ENCODE measurements at regions not wholly inside any gene's neighbourhood (a gene's known extent, or its start where the extent isn't known, plus 50 kb on each side); places are given as distances from the start of the nearest gene placed in this dataset.

GRCh38 chr9:85223506-85224125 lies 518.1 kb downstream of the AGTPBP1 start:
- Histone ChIP-seq H3K9ac (ENCODE audit: low read length) (no peak overlapping the region), H3K9me3 (ENCODE audit: control insufficient read depth, low read depth, low read length) (no peaks in the 10 kb centered on the region), H3K27ac (ENCODE audit: low read length) (no peak overlapping the region), H3K27me3 (ENCODE audit: control insufficient read depth, insufficient read depth, low read length) (no peaks in the 10 kb centered on the region), H3K36me3 (ENCODE audit: control insufficient read depth, low read depth, low read length) (no peaks in the 10 kb centered on the region), H3K4me1 (ENCODE audit: control insufficient read depth, low read depth, low read length) (no peaks in the 10 kb centered on the region), H3K4me3 (ENCODE audit: low read length) (no peak overlapping the region)

- Histone ChIP-seq H3K4me1 (ENCODE audit: control insufficient read depth, low read depth, low read length) (peaks cover 32% of the 10 kb centered on the region), H3K36me3 (ENCODE audit: control insufficient read depth, low read depth, low read length) (no peaks in the 10 kb centered on the region), H3K9ac (ENCODE audit: low read length) (no peak overlapping the region), H3K9me3 (ENCODE audit: control insufficient read depth, low read depth, low read length) (no peaks in the 10 kb centered on the region), H3K27me3 (ENCODE audit: control insufficient read depth, insufficient read depth, low read length) (no peaks in the 10 kb centered on the region), H3K27ac (ENCODE audit: low read length) (no peak overlapping the region), H3K4me3 (ENCODE audit: low read length) (no peak overlapping the region)
Observed at GRCh38 chr9:85216601-85217000, 525.2 kb downstream of the AGTPBP1 start.

- H3K4me3 ChIP-seq (ENCODE audit: low read length): no peak overlapping the region
- no peaks in the 10 kb centered on the region for H3K9me3 ChIP-seq (ENCODE audit: control insufficient read depth, low read depth, low read length)
- H3K9ac ChIP-seq (ENCODE audit: low read length): no peak overlapping the region
- no peaks in the 10 kb centered on the region for H3K27me3 ChIP-seq (ENCODE audit: control insufficient read depth, insufficient read depth, low read length)
- no peaks in the 10 kb centered on the region for H3K36me3 ChIP-seq (ENCODE audit: control insufficient read depth, low read depth, low read length)
- H3K27ac ChIP-seq (ENCODE audit: low read length): no peak overlapping the region
- peaks cover 32% of the 10 kb centered on the region for H3K4me1 ChIP-seq (ENCODE audit: control insufficient read depth, low read depth, low read length)
Observed at GRCh38 chr9:85215961-85216360, 525.8 kb downstream of the AGTPBP1 start.

- Histone ChIP-seq H3K27ac (ENCODE audit: low read length) (no peak overlapping the region), H3K4me3 (ENCODE audit: low read length) (no peak overlapping the region), H3K9ac (ENCODE audit: low read length) (no peak overlapping the region), H3K36me3 (ENCODE audit: control insufficient read depth, low read depth, low read length) (no peaks in the 10 kb centered on the region), H3K27me3 (ENCODE audit: control insufficient read depth, insufficient read depth, low read length) (no peaks in the 10 kb centered on the region), H3K9me3 (ENCODE audit: control insufficient read depth, low read depth, low read length) (no peaks in the 10 kb centered on the region), H3K4me1 (ENCODE audit: control insufficient read depth, low read depth, low read length) (peaks cover 32% of the 10 kb centered on the region)
Observed at GRCh38 chr9:85215416-85215815, 526.3 kb downstream of the AGTPBP1 start.

- Histone ChIP-seq H3K27me3 (ENCODE audit: control insufficient read depth, insufficient read depth, low read length) (no peaks in the 10 kb centered on the region), H3K4me1 (ENCODE audit: control insufficient read depth, low read depth, low read length) (peaks cover 32% of the 10 kb centered on the region), H3K4me3 (ENCODE audit: low read length) (no peak overlapping the region), H3K36me3 (ENCODE audit: control insufficient read depth, low read depth, low read length) (no peaks in the 10 kb centered on the region), H3K9me3 (ENCODE audit: control insufficient read depth, low read depth, low read length) (no peaks in the 10 kb centered on the region), H3K27ac (ENCODE audit: low read length) (no peak overlapping the region), H3K9ac (ENCODE audit: low read length) (no peak overlapping the region)
Observed at GRCh38 chr9:85213650-85214607, 527.8 kb downstream of the AGTPBP1 start.

- Histone ChIP-seq H3K27me3 (ENCODE audit: control insufficient read depth, insufficient read depth, low read length) (no peaks in the 10 kb centered on the region), H3K27ac (ENCODE audit: low read length) (no peak overlapping the region), H3K9ac (ENCODE audit: low read length) (no peak overlapping the region), H3K4me3 (ENCODE audit: low read length) (no peak overlapping the region), H3K4me1 (ENCODE audit: control insufficient read depth, low read depth, low read length) (peaks cover 32% of the 10 kb centered on the region), H3K36me3 (ENCODE audit: control insufficient read depth, low read depth, low read length) (no peaks in the 10 kb centered on the region), H3K9me3 (ENCODE audit: control insufficient read depth, low read depth, low read length) (no peaks in the 10 kb centered on the region)
Observed at GRCh38 chr9:85212887-85213286, 528.9 kb downstream of the AGTPBP1 start.

- no peaks in the 10 kb centered on the region for H3K36me3 ChIP-seq (ENCODE audit: control insufficient read depth, low read depth, low read length)
- H3K27ac ChIP-seq (ENCODE audit: low read length): no peak overlapping the region
- no peak overlapping the region for H3K9ac ChIP-seq (ENCODE audit: low read length)
- H3K4me1 ChIP-seq (ENCODE audit: control insufficient read depth, low read depth, low read length): peaks cover 32% of the 10 kb centered on the region
- no peaks in the 10 kb centered on the region for H3K27me3 ChIP-seq (ENCODE audit: control insufficient read depth, insufficient read depth, low read length)
- no peaks in the 10 kb centered on the region for H3K9me3 ChIP-seq (ENCODE audit: control insufficient read depth, low read depth, low read length)
- no peak overlapping the region for H3K4me3 ChIP-seq (ENCODE audit: low read length)
Observed at GRCh38 chr9:85212209-85212608, 529.5 kb downstream of the AGTPBP1 start.

- no peak overlapping the region for H3K27ac ChIP-seq (ENCODE audit: low read length)
- no peaks in the 10 kb centered on the region for H3K27me3 ChIP-seq (ENCODE audit: control insufficient read depth, insufficient read depth, low read length)
- H3K36me3 ChIP-seq (ENCODE audit: control insufficient read depth, low read depth, low read length): no peaks in the 10 kb centered on the region
- H3K9me3 ChIP-seq (ENCODE audit: control insufficient read depth, low read depth, low read length): no peaks in the 10 kb centered on the region
- no peak overlapping the region for H3K9ac ChIP-seq (ENCODE audit: low read length)
- H3K4me1 ChIP-seq (ENCODE audit: control insufficient read depth, low read depth, low read length): peaks cover 17% of the 10 kb centered on the region
- H3K4me3 ChIP-seq (ENCODE audit: low read length): no peak overlapping the region
Observed at GRCh38 chr9:85208666-85209065, 533.1 kb downstream of the AGTPBP1 start.

GRCh38 chr9:85204176-85204575 lies 534.6 kb downstream of the NTRK2 start:
- no peaks in the 10 kb centered on the region for H3K27me3 ChIP-seq (ENCODE audit: control insufficient read depth, insufficient read depth, low read length)
- H3K9me3 ChIP-seq (ENCODE audit: control insufficient read depth, low read depth, low read length): no peaks in the 10 kb centered on the region
- no peak overlapping the region for H3K4me3 ChIP-seq (ENCODE audit: low read length)
- H3K4me1 ChIP-seq (ENCODE audit: control insufficient read depth, low read depth, low read length): no peaks in the 10 kb centered on the region
- H3K9ac ChIP-seq (ENCODE audit: low read length): no peak overlapping the region
- H3K27ac ChIP-seq (ENCODE audit: low read length): no peak overlapping the region
- H3K36me3 ChIP-seq (ENCODE audit: control insufficient read depth, low read depth, low read length): no peaks in the 10 kb centered on the region

GRCh38 chr9:85202596-85202995 lies 533.1 kb downstream of the NTRK2 start:
- no peaks in the 10 kb centered on the region for H3K9me3 ChIP-seq (ENCODE audit: control insufficient read depth, low read depth, low read length)
- no peak overlapping the region for H3K27ac ChIP-seq (ENCODE audit: low read length)
- H3K27me3 ChIP-seq (ENCODE audit: control insufficient read depth, insufficient read depth, low read length): no peaks in the 10 kb centered on the region
- no peak overlapping the region for H3K9ac ChIP-seq (ENCODE audit: low read length)
- no peak overlapping the region for H3K4me3 ChIP-seq (ENCODE audit: low read length)
- no peaks in the 10 kb centered on the region for H3K4me1 ChIP-seq (ENCODE audit: control insufficient read depth, low read depth, low read length)
- H3K36me3 ChIP-seq (ENCODE audit: control insufficient read depth, low read depth, low read length): no peaks in the 10 kb centered on the region

- Histone ChIP-seq H3K27ac (ENCODE audit: low read length) (no peak overlapping the region), H3K4me3 (ENCODE audit: low read length) (no peak overlapping the region), H3K27me3 (ENCODE audit: control insufficient read depth, insufficient read depth, low read length) (no peaks in the 10 kb centered on the region), H3K9ac (ENCODE audit: low read length) (no peak overlapping the region), H3K4me1 (ENCODE audit: control insufficient read depth, low read depth, low read length) (no peaks in the 10 kb centered on the region), H3K36me3 (ENCODE audit: control insufficient read depth, low read depth, low read length) (no peaks in the 10 kb centered on the region), H3K9me3 (ENCODE audit: control insufficient read depth, low read depth, low read length) (no peaks in the 10 kb centered on the region)
Observed at GRCh38 chr9:85200726-85201404, 531.3 kb downstream of the NTRK2 start.
